H1 (cell line): ENCODE measurements at regions not wholly inside any gene's neighbourhood (a gene's known extent, or its start where the extent isn't known, plus 50 kb on each side); places are given as distances from the start of the nearest gene placed in this dataset.

Source experiments
- ASH2L ChIP-seq: fragments of 200-600, 300-600 bp; sonication (generic); IDR thresholded peaks from one replicate; pipeline ENCODE4 v1.7.1; 2017; ENCODE audit warnings: low read length
- ATF3 ChIP-seq: IDR thresholded peaks from 2 replicates; pipeline ENCODE4 v1.6.1; 2011; ENCODE audit warnings: low read depth, mild to moderate bottlenecking, low read length; ENCODE audit not compliant: insufficient read depth
- CBX8 ChIP-seq: fragments of 300-800, 300-1000 bp; sonication (generic); IDR thresholded peaks from 2 replicates; pipeline ENCODE4 v1.7.1; 2016; ENCODE audit warnings: low read depth, low read length, borderline replicate concordance
- CTBP2 ChIP-seq: IDR thresholded peaks from 2 replicates; pipeline ENCODE4 v1.7.0; 2011; ENCODE audit warnings: borderline replicate concordance, mild to moderate bottlenecking, moderate library complexity, mixed read lengths, low read length; ENCODE audit not compliant: insufficient read depth, insufficient read length
- RAD21 ChIP-seq, 2 experiments: IDR thresholded peaks in 1 of 2; conservative IDR thresholded peaks in 1 of 2; 2 replicates each; pipeline ENCODE4 v1.6.1; 2011; ENCODE audit warnings: low read depth in 2 of 2, low read length in 2 of 2, improper control_type of control experiment in 1 of 2, inconsistent platforms in 1 of 2, mild to moderate bottlenecking in 1 of 2, moderate library complexity in 1 of 2
- RBBP5 ChIP-seq: IDR thresholded peaks from 2 replicates; pipeline ENCODE4 v1.7.1; 2012; ENCODE audit warnings: low read depth, mild to moderate bottlenecking, inconsistent platforms, low read length, moderate library complexity, borderline replicate concordance
- RFX5 ChIP-seq: IDR thresholded peaks from 2 replicates; pipeline ENCODE4 v1.6.1; 2011; ENCODE audit warnings: low read depth, low read length, improper control_type of control experiment, borderline replicate concordance

GRCh38 chr1:213719462-213719861 lies 268.3 kb upstream of the PROX1 start (continued):
- TF ChIP-seq ATF3 (no peak), RAD21 (IDR thresholded peaks at IDR 0.05 in 1 of 2, conservative IDR thresholded peaks at IDR 0.05 in 1 of 2; ENCODE audit: low read depth in 2 of 2, low read length in 2 of 2) (no peak), RFX5 (no peak), CBX8 (no peak), RBBP5 (no peak), CTBP2 (no peak), ASH2L (no peak)
